ENCODE measurements at regions not wholly inside any gene's neighbourhood (a gene's known extent, or its start where the extent isn't known, plus 50 kb on each side); places are given as distances from the start of the nearest gene placed in this dataset.
"Not testable (repeated sequence)": the region's sequence is repeated elsewhere in the genome, so short reads cannot be mapped to it uniquely, and the experiment has no call there.

GRCh38 chr13:90493667-90494066, 853.8 kb upstream of the MIR17HG start (continued):
- TF ChIP-seq ZNF462 (CRISPR knock-in tag; IDR thresholded peaks at IDR 0.05) = no peak
- TF ChIP-seq CREB1 (CRISPR knock-in tag; IDR thresholded peaks at IDR 0.05; ENCODE audit: low read depth) = no peak
- TF ChIP-seq EZH2 (IDR thresholded peaks at IDR 0.05; ENCODE audit: low read depth, unreplicated experiment) = no peak
- TF ChIP-seq ZNF114 (CRISPR knock-in tag; IDR thresholded peaks at IDR 0.05) = no peak

GRCh38 chr13:90494849-90495248, 852.6 kb upstream of the MIR17HG start:
- H3K36me3 ChIP-seq (ENCODE audit: insufficient read depth); H3K9me2 ChIP-seq (ENCODE audit: insufficient read depth); H3K4me1 Mint-ChIP-seq; DNase-seq (ENCODE audit: low spot score); H3K27me3 ChIP-seq (ENCODE audit: insufficient read depth); H3K79me2 ChIP-seq (replicated peaks; ENCODE audit: insufficient read depth); H3K4me1 ChIP-seq (ENCODE audit: insufficient read depth); H2AFZ ChIP-seq; ATAC-seq; H3K27me3 Mint-ChIP-seq (ENCODE audit: insufficient read depth, low read depth, poor library complexity); H4K20me1 ChIP-seq (replicated peaks; ENCODE audit: insufficient read depth); H3K27ac ChIP-seq (ENCODE audit: low read depth); H3K4me3 ChIP-seq; H3F3A ChIP-seq (replicated peaks; ENCODE audit: low read depth); H3K27ac Mint-ChIP-seq; H3K4me2 ChIP-seq; H3K9me3 Mint-ChIP-seq; H3K36me3 Mint-ChIP-seq (ENCODE audit: low read depth); H3K4me3 Mint-ChIP-seq: not testable (repeated sequence)
- peak in 1 of 2 experiments; percentile 31; a peak in 1 of 4 replicates for TF ChIP-seq CTCF (conservative IDR thresholded peaks at IDR 0.05; ENCODE audit: low read depth in 2 of 2)

All from GM23338 (cell line).